ENCODE measurements at regions not wholly inside any gene's neighbourhood (a gene's known extent, or its start where the extent isn't known, plus 50 kb on each side); places are given as distances from the start of the nearest gene placed in this dataset.

DNA sequence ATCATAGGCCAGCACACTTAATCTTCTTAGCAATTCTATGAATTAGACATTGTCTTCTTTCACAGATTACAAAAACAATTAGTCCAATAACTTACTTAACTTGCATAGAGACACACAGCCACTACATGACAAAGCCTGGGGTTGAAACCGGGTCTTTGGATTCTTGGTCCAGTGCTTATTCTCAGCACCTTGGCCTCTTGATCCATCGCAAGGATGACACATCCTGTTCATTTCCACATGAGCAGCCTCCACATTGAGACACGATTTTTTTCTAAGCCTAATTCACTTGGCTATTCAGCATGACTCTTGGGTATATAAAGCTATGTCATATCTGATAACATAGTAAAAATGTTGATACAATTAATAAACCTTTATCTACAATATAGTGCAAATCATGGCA, 221.0 kb upstream of the FOXD3 start:
- H3K4me1 ChIP-seq = no peaks in the 10 kb centered on the region
- intact Hi-C loops (cut with DNase I; ENCODE audit: low total_unique reads) = no loop called here
- no peak overlapping the region for H3K4me3 ChIP-seq
- H3K27ac ChIP-seq = no peak overlapping the region
- DNase-seq (ENCODE audit: low spot score in 2 of 2) = no peak
- no peaks in the 10 kb centered on the region for H3K27me3 ChIP-seq
- TF ChIP-seq POLR2AphosphoS5 (IDR thresholded peaks at IDR 0.05) = no peak
- TF ChIP-seq, protein P1, sequence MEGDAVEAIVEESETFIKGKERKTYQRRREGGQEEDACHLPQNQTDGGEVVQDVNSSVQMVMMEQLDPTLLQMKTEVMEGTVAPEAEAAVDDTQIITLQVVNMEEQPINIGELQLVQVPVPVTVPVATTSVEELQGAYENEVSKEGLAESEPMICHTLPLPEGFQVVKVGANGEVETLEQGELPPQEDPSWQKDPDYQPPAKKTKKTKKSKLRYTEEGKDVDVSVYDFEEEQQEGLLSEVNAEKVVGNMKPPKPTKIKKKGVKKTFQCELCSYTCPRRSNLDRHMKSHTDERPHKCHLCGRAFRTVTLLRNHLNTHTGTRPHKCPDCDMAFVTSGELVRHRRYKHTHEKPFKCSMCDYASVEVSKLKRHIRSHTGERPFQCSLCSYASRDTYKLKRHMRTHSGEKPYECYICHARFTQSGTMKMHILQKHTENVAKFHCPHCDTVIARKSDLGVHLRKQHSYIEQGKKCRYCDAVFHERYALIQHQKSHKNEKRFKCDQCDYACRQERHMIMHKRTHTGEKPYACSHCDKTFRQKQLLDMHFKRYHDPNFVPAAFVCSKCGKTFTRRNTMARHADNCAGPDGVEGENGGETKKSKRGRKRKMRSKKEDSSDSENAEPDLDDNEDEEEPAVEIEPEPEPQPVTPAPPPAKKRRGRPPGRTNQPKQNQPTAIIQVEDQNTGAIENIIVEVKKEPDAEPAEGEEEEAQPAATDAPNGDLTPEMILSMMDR (IDR thresholded peaks at IDR 0.05) = no peak
- no peak for TF ChIP-seq POLR2A (IDR thresholded peaks at IDR 0.05)
- H3K36me3 ChIP-seq = no peaks in the 10 kb centered on the region
- H3K9me3 ChIP-seq = no peaks in the 10 kb centered on the region

- no peaks in the 10 kb centered on the region for H3K9me3 ChIP-seq
- H3K36me3 ChIP-seq = no peaks in the 10 kb centered on the region
- TF ChIP-seq POLR2AphosphoS5 (IDR thresholded peaks at IDR 0.05) = no peak
- no peak for TF ChIP-seq POLR2A (IDR thresholded peaks at IDR 0.05)
- TF ChIP-seq, protein P1 (IDR thresholded peaks at IDR 0.05) = no peak
- H3K4me1 ChIP-seq = no peaks in the 10 kb centered on the region
- no peak overlapping the region for H3K27ac ChIP-seq
- H3K4me3 ChIP-seq = no peak overlapping the region
- intact Hi-C loops (cut with DNase I; ENCODE audit: low total_unique reads) = no loop called here
- DNase-seq (ENCODE audit: low spot score in 2 of 2) = no peak
- no peaks in the 10 kb centered on the region for H3K27me3 ChIP-seq
These were observed 218.7 kb upstream of the FOXD3 start for GRCh38 chr1:63103682-63104081.

DNA sequence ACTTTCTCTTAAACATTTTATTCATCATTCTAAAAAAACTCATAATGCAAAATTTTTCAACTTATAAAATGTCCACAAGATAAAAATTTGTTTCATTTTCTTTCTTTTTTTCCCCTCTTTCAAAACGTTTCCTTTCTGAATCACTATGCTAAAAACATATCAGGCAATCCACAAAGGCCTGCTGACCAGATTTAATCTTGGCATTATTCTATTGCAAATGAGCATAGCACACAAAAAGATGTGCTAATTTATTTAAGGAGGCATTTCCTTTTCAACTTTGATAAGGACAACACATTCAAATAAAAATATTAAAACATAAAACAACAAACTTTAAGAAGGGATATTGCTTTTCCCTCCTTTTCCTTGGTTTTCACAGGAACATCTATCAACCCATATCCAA, 215.3 kb upstream of the FOXD3 start:
- H3K4me3 ChIP-seq = no peak overlapping the region
- peaks cover 0 to 5% of the 10 kb centered on the region in 2 donors for H3K27me3 ChIP-seq
- H3K36me3 ChIP-seq = no peaks in the 10 kb centered on the region
- no peaks in the 10 kb centered on the region for H3K9me3 ChIP-seq
- no peak overlapping the region for H3K27ac ChIP-seq
- no peak for DNase-seq (ENCODE audit: low spot score in 2 of 2)
- no peaks in the 10 kb centered on the region for H3K4me1 ChIP-seq
- intact Hi-C loops (cut with DNase I; ENCODE audit: low total_unique reads) = no loop called here
- TF ChIP-seq, protein P1 (IDR thresholded peaks at IDR 0.05) = no peak
- TF ChIP-seq POLR2A (IDR thresholded peaks at IDR 0.05) (no peak), POLR2AphosphoS5 (IDR thresholded peaks at IDR 0.05) (no peak)

DNA sequence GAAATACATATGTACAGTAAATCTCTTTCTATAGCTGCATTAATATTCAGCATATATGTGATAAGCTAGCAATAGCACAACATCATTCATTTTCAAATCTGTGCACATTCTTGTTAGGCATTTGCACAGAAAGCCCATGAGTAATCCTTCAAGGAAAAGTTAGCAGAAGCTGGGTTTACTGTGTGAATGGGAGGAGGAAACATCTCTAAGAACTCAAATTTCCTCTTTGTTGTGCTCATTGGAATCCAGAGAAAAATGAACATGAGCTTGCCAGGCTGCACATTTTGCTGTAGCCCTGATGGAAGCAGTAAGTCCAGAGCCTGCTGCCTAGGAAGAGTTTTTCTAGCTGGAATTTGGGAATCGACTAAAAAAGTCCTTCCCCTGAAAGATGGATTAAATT, 214.2 kb upstream of the FOXD3 start:
- intact Hi-C loops (cut with DNase I; ENCODE audit: low total_unique reads) = no loop called here
- Histone ChIP-seq H3K27ac (no peak overlapping the region), H3K4me1 (no peaks in the 10 kb centered on the region), H3K27me3 (peaks cover 0 to 5% of the 10 kb centered on the region in 2 donors), H3K4me3 (no peak overlapping the region), H3K9me3 (no peaks in the 10 kb centered on the region), H3K36me3 (no peaks in the 10 kb centered on the region)
- TF ChIP-seq POLR2AphosphoS5 (IDR thresholded peaks at IDR 0.05) (no peak), POLR2A (IDR thresholded peaks at IDR 0.05) (no peak)
- TF ChIP-seq, protein P1 (IDR thresholded peaks at IDR 0.05) = no peak
- DNase-seq (ENCODE audit: low spot score in 2 of 2) = no peak

- Histone ChIP-seq H3K4me3 (no peak overlapping the region), H3K4me1 (no peaks in the 10 kb centered on the region), H3K36me3 (no peaks in the 10 kb centered on the region), H3K9me3 (no peaks in the 10 kb centered on the region), H3K27me3 (peaks cover 0 to 5% of the 10 kb centered on the region in 2 donors), H3K27ac (no peak overlapping the region)
- intact Hi-C loops (cut with DNase I; ENCODE audit: low total_unique reads) = no loop called here
- DNase-seq (ENCODE audit: low spot score in 2 of 2) = no peak
- no peak for TF ChIP-seq POLR2AphosphoS5 (IDR thresholded peaks at IDR 0.05)
- TF ChIP-seq, protein P1 (IDR thresholded peaks at IDR 0.05) = no peak
- no peak for TF ChIP-seq POLR2A (IDR thresholded peaks at IDR 0.05)
These were observed 210.0 kb upstream of the FOXD3 start for GRCh38 chr1:63112155-63112900.

All from breast epithelium (tissue), 4 donors.